Transverse colon (tissue), 4 donors: ENCODE measurements at regions not wholly inside any gene's neighbourhood (a gene's known extent, or its start where the extent isn't known, plus 50 kb on each side); places are given as distances from the start of the nearest gene placed in this dataset.

Experiments used
- DNase-seq: peaks from one replicate; pipeline ENCODE4 v3.0.0-alpha.2; 2019
- H3K27ac ChIP-seq, 4 donors: fragments of 200-600 bp; sonication (generic); 2 replicates each; pipeline ENCODE4 v1.5.1; 2016 to 2018; ENCODE audit warnings: inconsistent platforms in 4 of 4
- H3K27me3 ChIP-seq: fragments of 200-600 bp; sonication (generic); 2 replicates; pipeline ENCODE4 v1.5.1; 2017; ENCODE audit warnings: inconsistent platforms
- H3K36me3 ChIP-seq, 4 donors: fragments of 200-600 bp; sonication (generic); 2 replicates each; pipeline ENCODE4 v1.5.1; 2017 to 2019; ENCODE audit warnings: inconsistent platforms in 4 of 4
- H3K4me1 ChIP-seq, 4 donors: fragments of 200-600 bp; sonication (generic); 2 replicates each; pipeline ENCODE4 v1.5.1; 2017 to 2020; ENCODE audit warnings: inconsistent platforms in 4 of 4
- H3K4me3 ChIP-seq, 4 donors: fragments of 200-600 bp; sonication (generic); 1 replicate in 1 of 4; 2 replicates in 3 of 4; pipeline versions ENCODE4 v1.5.1 to v1.6.1; 2017 to 2019; ENCODE audit warnings: inconsistent platforms in 4 of 4
- H3K9me3 ChIP-seq, 2 donors: fragments of 200-600 bp; sonication (generic); 2 replicates each; pipeline ENCODE4 v1.5.1; 2017 to 2019; ENCODE audit warnings: inconsistent platforms in 2 of 2
- EP300 ChIP-seq: sonication (generic); formaldehyde crosslinking; IDR thresholded peaks from one replicate; pipeline ENCODE4 v1.6.1; 2017; ENCODE audit warnings: antibody characterized with exemption, low read depth
- POLR2A ChIP-seq: fragments of 450-650 bp; IDR thresholded peaks from one replicate; pipeline ENCODE4 v1.6.1; 2016; ENCODE audit warnings: antibody characterized with exemption, mild to moderate bottlenecking, moderate library complexity
- POLR2AphosphoS5 ChIP-seq, 3 donors: sonication (generic); formaldehyde crosslinking; IDR thresholded peaks; one replicate each; pipeline ENCODE4 v1.6.1; 2016; ENCODE audit warnings: antibody characterized with exemption in 3 of 3
- WGBS, 2 donors: methylation state at CpG; one replicate each; pipeline ENCODE4 v1.1.5; 2018; ENCODE audit warnings: low coverage in 1 of 2; 5-methylcytosine and 5-hydroxymethylcytosine counted together
- in situ Hi-C, 4 donors: fragments of 200-750 bp; cut with MboI; loops; one replicate each; pipeline versions ENCODE4 v1.15.0 to v1.15.1; 2017; ENCODE audit warnings: low sequenced_read_pairs in 3 of 4, low pct_ligation_motif_present in 1 of 4, low pct_unique_long_range_greater_than_20kb in 1 of 4
- intact Hi-C: fragments of 100-400 bp; cut with DNase I; formaldehyde crosslinking; loops from one replicate; pipeline ENCODE4 v1.15.1; 2023; ENCODE audit warnings: low total_unique reads
- TF ChIP-seq, protein P1 (sequence below), 5 experiments: fragments of 200-600 bp in 3 of 5; fragments of 450-650 bp in 2 of 5; sonication (generic) in 3 of 5; IDR thresholded peaks; 1 replicate in 2 of 5; 2 replicates in 3 of 5; pipeline ENCODE4 v1.5.1; 2016 to 2017; ENCODE audit warnings: antibody characterized with exemption in 5 of 5, inconsistent platforms in 3 of 5, mild to moderate bottlenecking in 2 of 5, moderate library complexity in 1 of 5

DNA sequence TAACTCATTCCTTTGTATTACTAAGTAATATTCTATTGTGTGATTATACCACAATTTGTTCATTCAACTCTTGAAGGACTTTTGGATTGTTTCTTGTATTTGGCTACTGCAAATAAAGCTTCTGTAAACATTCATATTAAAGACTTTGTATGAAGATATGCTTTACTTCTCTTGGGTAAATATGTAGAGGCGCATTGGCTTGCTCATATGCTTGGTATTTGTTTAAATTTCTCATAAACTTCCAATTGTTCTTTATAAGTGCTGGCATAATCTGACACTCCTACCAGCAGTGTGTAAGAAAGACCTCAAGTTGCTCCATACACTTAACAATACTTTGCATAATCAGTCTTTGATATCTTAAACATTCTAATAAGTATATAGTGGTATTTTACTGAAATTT, 792.8 kb upstream of the LRRTM1 start:
- in situ Hi-C loops = no loop called here
- DNase-seq = no peak
- intact Hi-C loops = no loop called here

DNA sequence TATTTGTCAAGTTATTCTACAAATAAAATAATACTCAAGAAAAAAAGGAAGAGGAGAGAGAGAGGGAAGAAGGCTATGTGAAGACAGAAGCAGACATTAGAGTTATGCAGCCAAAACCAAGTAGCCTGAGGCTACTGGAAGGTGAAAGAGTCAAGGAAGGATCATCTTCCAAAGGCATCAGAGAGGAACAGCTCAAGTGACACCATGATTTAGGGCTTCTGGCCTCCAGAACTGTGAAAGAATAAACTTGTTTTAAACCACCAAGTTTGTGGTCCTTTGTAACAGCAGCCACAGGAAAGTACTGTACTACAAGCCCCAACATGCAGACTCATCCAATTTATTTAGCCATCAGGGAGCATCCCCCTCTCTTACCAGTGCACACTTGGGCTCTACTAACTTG, 788.5 kb upstream of the LRRTM1 start:
- Histone ChIP-seq H3K4me1 (no peaks in the 10 kb centered on the region), H3K9me3 (no peaks in the 10 kb centered on the region), H3K27ac (no peak overlapping the region), H3K27me3 (no peaks in the 10 kb centered on the region), H3K36me3 (no peaks in the 10 kb centered on the region), H3K4me3 (no peak overlapping the region)
- in situ Hi-C loops = no loop called here
- DNase-seq = no peak
- TF ChIP-seq, protein P1, sequence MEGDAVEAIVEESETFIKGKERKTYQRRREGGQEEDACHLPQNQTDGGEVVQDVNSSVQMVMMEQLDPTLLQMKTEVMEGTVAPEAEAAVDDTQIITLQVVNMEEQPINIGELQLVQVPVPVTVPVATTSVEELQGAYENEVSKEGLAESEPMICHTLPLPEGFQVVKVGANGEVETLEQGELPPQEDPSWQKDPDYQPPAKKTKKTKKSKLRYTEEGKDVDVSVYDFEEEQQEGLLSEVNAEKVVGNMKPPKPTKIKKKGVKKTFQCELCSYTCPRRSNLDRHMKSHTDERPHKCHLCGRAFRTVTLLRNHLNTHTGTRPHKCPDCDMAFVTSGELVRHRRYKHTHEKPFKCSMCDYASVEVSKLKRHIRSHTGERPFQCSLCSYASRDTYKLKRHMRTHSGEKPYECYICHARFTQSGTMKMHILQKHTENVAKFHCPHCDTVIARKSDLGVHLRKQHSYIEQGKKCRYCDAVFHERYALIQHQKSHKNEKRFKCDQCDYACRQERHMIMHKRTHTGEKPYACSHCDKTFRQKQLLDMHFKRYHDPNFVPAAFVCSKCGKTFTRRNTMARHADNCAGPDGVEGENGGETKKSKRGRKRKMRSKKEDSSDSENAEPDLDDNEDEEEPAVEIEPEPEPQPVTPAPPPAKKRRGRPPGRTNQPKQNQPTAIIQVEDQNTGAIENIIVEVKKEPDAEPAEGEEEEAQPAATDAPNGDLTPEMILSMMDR (IDR thresholded peaks at IDR 0.05) = no peak
- TF ChIP-seq POLR2A = no peak
- no peak for TF ChIP-seq EP300
- intact Hi-C loops = no loop called here

More for the DNA sequence above, 792.8 kb upstream of the LRRTM1 start:
- 44 to 71% methylated on average over 1 of the region's 1 CpG for WGBS, 2 donors
- Histone ChIP-seq H3K36me3 (no peaks in the 10 kb centered on the region), H3K4me3 (no peak overlapping the region), H3K27me3 (no peaks in the 10 kb centered on the region), H3K27ac (no peak overlapping the region), H3K4me1 (no peaks in the 10 kb centered on the region), H3K9me3 (no peaks in the 10 kb centered on the region)
- TF ChIP-seq POLR2AphosphoS5 (IDR thresholded peaks at IDR 0.05) = no peak
- TF ChIP-seq POLR2A = no peak
- TF ChIP-seq, protein P1 (IDR thresholded peaks at IDR 0.05) = no peak
- TF ChIP-seq EP300 = no peak

DNA sequence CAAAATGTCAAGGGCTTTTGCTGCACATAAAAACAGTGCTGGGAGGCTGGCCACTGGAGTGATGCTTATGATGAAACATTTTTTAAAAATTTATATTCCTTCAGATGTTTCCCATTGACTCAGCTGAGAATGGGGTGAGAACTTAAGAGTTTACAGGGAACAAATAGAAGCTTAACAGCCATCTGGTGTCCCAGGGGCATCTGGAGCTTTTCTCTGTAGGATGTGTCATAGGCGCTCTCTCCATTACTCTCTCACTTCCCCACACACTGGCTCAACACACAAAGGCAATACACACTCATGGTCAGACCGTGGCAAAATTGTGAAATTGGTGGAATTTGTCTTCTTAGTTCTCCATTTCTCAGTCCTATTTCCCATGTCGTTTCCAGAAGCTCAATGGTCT, 783.1 kb upstream of the LRRTM1 start:
- 54 to 57% methylated on average over 3 of the region's 3 CpGs for WGBS, 2 donors
- intact Hi-C loops = no loop called here
- TF ChIP-seq POLR2AphosphoS5 (IDR thresholded peaks at IDR 0.05) (no peak), POLR2A (no peak), EP300 (no peak)
- TF ChIP-seq, protein P1 (IDR thresholded peaks at IDR 0.05) = no peak
- DNase-seq = no peak
- Histone ChIP-seq H3K9me3 (no peaks in the 10 kb centered on the region), H3K27me3 (no peaks in the 10 kb centered on the region), H3K36me3 (no peaks in the 10 kb centered on the region), H3K4me1 (no peaks in the 10 kb centered on the region), H3K4me3 (no peak overlapping the region), H3K27ac (no peak overlapping the region)
- in situ Hi-C loops = no loop called here

DNA sequence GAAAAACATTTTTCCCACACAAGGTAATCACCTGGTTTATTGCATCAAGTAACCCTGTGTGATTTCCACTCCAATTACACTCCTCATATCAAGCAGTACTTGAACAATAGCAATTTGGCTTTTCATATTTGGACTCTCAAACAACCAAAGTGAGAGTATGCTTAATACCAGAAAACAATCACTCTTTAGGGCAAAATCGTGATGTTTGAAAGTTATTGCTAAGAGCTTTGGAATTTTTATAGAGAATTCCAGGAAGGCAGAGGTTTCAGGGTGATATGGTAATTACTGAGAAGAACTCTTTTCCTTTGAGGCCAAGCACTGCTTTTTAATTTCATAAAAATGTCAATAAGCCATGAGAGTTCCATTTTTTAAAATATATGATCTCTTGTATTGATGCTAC, 779.5 kb upstream of the LRRTM1 start:
- in situ Hi-C loops (no loop called here), intact Hi-C loops (no loop called here)
- no peak overlapping the region for H3K4me3 ChIP-seq
- H3K36me3 ChIP-seq = no peaks in the 10 kb centered on the region
- no peaks in the 10 kb centered on the region for H3K9me3 ChIP-seq
- DNase-seq = no peak
- H3K4me1 ChIP-seq = no peaks in the 10 kb centered on the region
- no peak for TF ChIP-seq POLR2AphosphoS5 (IDR thresholded peaks at IDR 0.05)
- TF ChIP-seq POLR2A = no peak
- TF ChIP-seq EP300 = no peak
- TF ChIP-seq, protein P1 (IDR thresholded peaks at IDR 0.05) = no peak
- H3K27ac ChIP-seq = no peak overlapping the region
- 9 to 27% methylated on average over 1 of the region's 1 CpG for WGBS, 2 donors
- H3K27me3 ChIP-seq = no peaks in the 10 kb centered on the region
